Osteocyte (in vitro differentiated cells): ENCODE measurements at regions not wholly inside any gene's neighbourhood (a gene's known extent, or its start where the extent isn't known, plus 50 kb on each side); places are given as distances from the start of the nearest gene placed in this dataset.

Experiments
- DNase-seq: peaks from one replicate; pipeline ENCODE4 v3.0.0; 2021; ENCODE audit warnings: mixed read lengths; ENCODE audit not compliant: unreplicated experiment; ENCODE audit errors: extremely low spot score
- H3K27ac Mint-ChIP-seq: one replicate; pipeline ENCODE4 v1.8.0; 2021; ENCODE audit warnings: mild to moderate bottlenecking, mixed read lengths; ENCODE audit not compliant: unreplicated experiment
- H3K27me3 Mint-ChIP-seq: one replicate; pipeline ENCODE4 v1.8.0; 2021; ENCODE audit warnings: mixed read lengths; ENCODE audit not compliant: unreplicated experiment
- H3K36me3 Mint-ChIP-seq: one replicate; pipeline ENCODE4 v1.8.0; 2021; ENCODE audit warnings: mixed read lengths; ENCODE audit not compliant: unreplicated experiment
- H3K4me1 Mint-ChIP-seq: one replicate; pipeline ENCODE4 v1.8.0; 2021; ENCODE audit warnings: mixed read lengths; ENCODE audit not compliant: unreplicated experiment
- H3K4me3 Mint-ChIP-seq: one replicate; pipeline ENCODE4 v1.8.0; 2021; ENCODE audit warnings: mild to moderate bottlenecking, moderate library complexity, mixed read lengths; ENCODE audit not compliant: unreplicated experiment
- H3K9me3 Mint-ChIP-seq: one replicate; pipeline ENCODE4 v1.8.0; 2021; ENCODE audit warnings: mixed read lengths; ENCODE audit not compliant: unreplicated experiment
- TF ChIP-seq, protein P1 (sequence below): fragments of 200-600 bp; sonication (generic); IDR thresholded peaks from 2 replicates; pipeline ENCODE4 v1.5.0; 2021; ENCODE audit warnings: antibody characterized with exemption, mild to moderate bottlenecking, moderate library complexity

DNA sequence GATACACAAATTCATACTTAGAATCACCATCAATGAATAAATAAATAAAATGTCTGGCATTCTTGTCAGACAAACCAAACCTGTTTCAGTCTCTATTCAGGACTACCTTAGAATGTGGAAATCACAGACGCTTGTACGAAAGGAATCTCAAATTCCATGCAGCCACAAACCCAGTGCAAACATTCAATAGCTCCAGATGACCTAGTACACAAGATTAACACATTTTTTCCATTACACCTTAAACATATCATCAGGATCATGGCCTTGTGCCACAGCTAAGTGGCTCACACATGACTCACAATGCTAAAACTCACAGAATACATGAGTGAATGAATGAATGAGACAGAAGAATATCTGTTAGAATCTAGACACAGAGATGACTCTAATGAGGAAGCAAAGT lies 134.2 kb downstream of the PWWP3B start:
- no peak overlapping the region for H3K4me3 Mint-ChIP-seq
- no peak for DNase-seq
- H3K36me3 Mint-ChIP-seq, result no peaks in the 10 kb centered on the region
- H3K27me3 Mint-ChIP-seq, result no peaks in the 10 kb centered on the region
- H3K27ac Mint-ChIP-seq, result no peak overlapping the region
- TF ChIP-seq, protein P1, sequence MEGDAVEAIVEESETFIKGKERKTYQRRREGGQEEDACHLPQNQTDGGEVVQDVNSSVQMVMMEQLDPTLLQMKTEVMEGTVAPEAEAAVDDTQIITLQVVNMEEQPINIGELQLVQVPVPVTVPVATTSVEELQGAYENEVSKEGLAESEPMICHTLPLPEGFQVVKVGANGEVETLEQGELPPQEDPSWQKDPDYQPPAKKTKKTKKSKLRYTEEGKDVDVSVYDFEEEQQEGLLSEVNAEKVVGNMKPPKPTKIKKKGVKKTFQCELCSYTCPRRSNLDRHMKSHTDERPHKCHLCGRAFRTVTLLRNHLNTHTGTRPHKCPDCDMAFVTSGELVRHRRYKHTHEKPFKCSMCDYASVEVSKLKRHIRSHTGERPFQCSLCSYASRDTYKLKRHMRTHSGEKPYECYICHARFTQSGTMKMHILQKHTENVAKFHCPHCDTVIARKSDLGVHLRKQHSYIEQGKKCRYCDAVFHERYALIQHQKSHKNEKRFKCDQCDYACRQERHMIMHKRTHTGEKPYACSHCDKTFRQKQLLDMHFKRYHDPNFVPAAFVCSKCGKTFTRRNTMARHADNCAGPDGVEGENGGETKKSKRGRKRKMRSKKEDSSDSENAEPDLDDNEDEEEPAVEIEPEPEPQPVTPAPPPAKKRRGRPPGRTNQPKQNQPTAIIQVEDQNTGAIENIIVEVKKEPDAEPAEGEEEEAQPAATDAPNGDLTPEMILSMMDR, result no peak
- H3K9me3 Mint-ChIP-seq, result peaks cover 22% of the 10 kb centered on the region
- no peaks in the 10 kb centered on the region for H3K4me1 Mint-ChIP-seq

DNA sequence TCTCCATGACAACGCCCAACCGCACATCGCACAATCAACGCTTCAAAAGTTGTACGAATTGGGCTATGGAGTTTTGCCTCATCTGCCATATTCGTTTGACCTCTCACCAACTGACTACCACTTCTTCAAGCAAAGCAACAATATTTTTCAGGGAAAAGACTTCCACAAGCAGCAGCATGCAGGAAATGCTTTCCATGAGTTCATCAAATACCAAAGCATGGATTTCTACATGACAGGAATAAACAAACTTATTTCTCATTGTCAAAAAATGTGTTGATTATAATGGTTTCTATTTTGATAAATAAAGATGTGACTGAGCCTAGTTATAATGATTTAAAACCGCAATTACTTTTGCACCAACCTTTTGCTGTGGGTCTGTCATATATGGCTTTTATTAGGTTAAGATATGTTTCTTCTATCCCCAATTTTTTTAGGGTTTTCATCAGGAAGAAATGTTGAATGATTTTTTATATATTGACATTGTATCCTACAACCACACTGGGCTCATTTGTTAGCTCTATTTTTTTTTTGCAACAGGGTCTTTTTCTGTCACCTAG lies 138.4 kb downstream of the PWWP3B start:
- DNase-seq, result no peak
- H3K27me3 Mint-ChIP-seq, result no peaks in the 10 kb centered on the region
- H3K9me3 Mint-ChIP-seq, result peaks cover 22% of the 10 kb centered on the region
- TF ChIP-seq, protein P1, result no peak
- H3K4me1 Mint-ChIP-seq, result no peaks in the 10 kb centered on the region
- no peak overlapping the region for H3K4me3 Mint-ChIP-seq
- H3K36me3 Mint-ChIP-seq, result no peaks in the 10 kb centered on the region
- H3K27ac Mint-ChIP-seq, result no peak overlapping the region

DNA sequence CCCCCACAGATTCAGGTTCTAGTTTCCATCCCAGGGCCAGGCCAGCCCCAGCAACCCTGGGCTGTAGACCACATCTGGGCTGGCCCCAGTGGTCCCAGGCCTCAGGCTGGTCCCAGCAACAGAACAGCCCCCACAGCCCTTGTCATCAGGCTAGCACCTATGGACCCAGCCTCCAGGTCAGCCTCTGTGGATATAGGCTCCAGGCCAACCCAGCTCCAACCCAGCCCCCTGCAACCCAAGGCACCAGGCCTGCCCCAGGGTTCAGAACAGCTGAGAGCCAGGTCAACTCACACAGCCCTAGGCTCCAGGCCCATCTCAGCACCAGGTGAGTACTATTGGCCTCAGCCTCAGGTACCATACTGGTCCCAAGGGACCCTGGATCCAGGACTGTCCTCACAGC lies 155.3 kb downstream of the PWWP3B start:
- Mint-ChIP-seq H3K4me3 (no peak overlapping the region), H3K27me3 (peaks cover 2% of the 10 kb centered on the region), H3K9me3 (peaks cover 17% of the 10 kb centered on the region), H3K27ac (no peak overlapping the region), H3K36me3 (no peaks in the 10 kb centered on the region), H3K4me1 (no peaks in the 10 kb centered on the region)
- no peak for DNase-seq
- TF ChIP-seq, protein P1, result no peak

DNA sequence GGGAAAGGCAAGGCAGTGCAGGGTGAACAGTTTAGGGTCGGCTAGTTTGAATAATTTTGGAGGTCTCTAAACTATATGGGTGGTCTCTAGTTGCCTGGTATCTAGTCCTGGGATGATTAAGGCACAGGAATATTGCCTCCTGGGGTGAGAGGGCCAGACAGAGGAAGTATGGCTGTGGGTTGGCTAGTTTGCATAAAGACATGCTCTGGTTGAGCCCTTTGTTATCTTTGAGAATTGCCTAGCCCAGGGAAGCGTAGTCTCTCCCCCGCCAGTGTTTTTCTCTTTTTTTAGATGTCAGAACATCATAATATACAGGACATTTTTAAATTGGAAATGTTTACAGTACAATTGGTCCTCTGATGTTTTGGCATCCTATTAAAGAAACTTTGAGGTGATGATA lies 163.5 kb downstream of the PWWP3B start:
- H3K4me3 Mint-ChIP-seq, result no peak overlapping the region
- peaks cover 16% of the 10 kb centered on the region for H3K9me3 Mint-ChIP-seq

DNA sequence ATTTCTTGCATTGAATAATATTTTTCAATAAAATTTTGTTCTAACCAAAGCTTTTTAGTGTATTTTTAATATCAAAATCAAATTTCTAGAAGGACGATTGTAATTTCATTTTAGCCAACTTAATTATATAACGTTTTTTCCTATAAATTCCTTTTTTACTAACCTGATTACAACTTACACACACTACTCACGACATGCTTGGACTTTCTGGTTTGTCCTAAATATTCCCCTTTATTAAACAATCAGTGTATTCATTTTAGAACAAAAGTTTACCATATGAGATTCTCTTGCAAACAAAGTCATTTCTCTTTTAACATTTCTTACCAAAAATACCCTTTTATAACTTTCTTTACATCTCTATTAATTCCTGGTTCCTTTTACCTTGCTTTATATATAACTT lies 173.7 kb downstream of the PWWP3B start:
- H3K4me1 Mint-ChIP-seq, result no peaks in the 10 kb centered on the region
- DNase-seq, result no peak
- TF ChIP-seq, protein P1, result no peak
- H3K27ac Mint-ChIP-seq, result no peak overlapping the region
- H3K9me3 Mint-ChIP-seq, result peaks cover 30% of the 10 kb centered on the region
- no peak overlapping the region for H3K4me3 Mint-ChIP-seq
- no peaks in the 10 kb centered on the region for H3K27me3 Mint-ChIP-seq
- no peaks in the 10 kb centered on the region for H3K36me3 Mint-ChIP-seq

More for the DNA sequence above, 163.5 kb downstream of the PWWP3B start:
- Mint-ChIP-seq H3K36me3 (no peaks in the 10 kb centered on the region), H3K27me3 (no peaks in the 10 kb centered on the region), H3K27ac (no peak overlapping the region), H3K4me1 (no peaks in the 10 kb centered on the region)
- TF ChIP-seq, protein P1, result no peak
- DNase-seq, result no peak
